Prostate gland (tissue), 2 donors: ENCODE measurements at regions not wholly inside any gene's neighbourhood (a gene's known extent, or its start where the extent isn't known, plus 50 kb on each side); places are given as distances from the start of the nearest gene placed in this dataset.

Source experiments
- CTCF ChIP-seq, 4 experiments: fragments of 200-600 bp in 2 of 4; fragments of 450-650 bp in 2 of 4; sonication (generic) in 2 of 4; IDR thresholded peaks; 1 replicate in 3 of 4; 2 replicates in 1 of 4; pipeline ENCODE4 v1.5.1; 2016 to 2019; ENCODE audit warnings: antibody characterized with exemption in 4 of 4, mild to moderate bottlenecking in 2 of 4, moderate library complexity in 2 of 4
- POLR2AphosphoS5 ChIP-seq: sonication (generic); formaldehyde crosslinking; IDR thresholded peaks from one replicate; pipeline ENCODE4 v1.6.1; 2017; ENCODE audit warnings: antibody characterized with exemption

GRCh38 chr9:117919538-117919937, 215.3 kb downstream of the TLR4 start:
- TF ChIP-seq POLR2AphosphoS5 (no peak), CTCF (IDR thresholded peaks at IDR 0.05) (no peak)
